Natural killer cell treated with Interleukin-12 subunit alpha and Interleukin-12 subunit beta and Interleukin-15 and Interleukin-18, amount 100 ng/mL, for 72 hours (primary cell): ENCODE measurements at regions not wholly inside any gene's neighbourhood (a gene's known extent, or its start where the extent isn't known, plus 50 kb on each side); places are given as distances from the start of the nearest gene placed in this dataset.

ENCODE experiments used
- ATAC-seq, 2 donors: fragments of 150-1000 bp; cut with Tn5 transposase in 1 of 2; sonication (Bioruptor Pico), chemical (Tn5 transposase) in 1 of 2; 2 replicates each; pipeline ENCODE4 v1.10.0; 2021
- DNase-seq: peaks from one replicate; pipeline ENCODE4 v3.0.0; 2022; ENCODE audit warnings: low spot score
- H3K27ac Mint-ChIP-seq, 2 donors: 1 replicate in 1 of 2; 2 replicates in 1 of 2; pipeline ENCODE4 v1.8.0; 2022; ENCODE audit warnings: mixed read lengths in 2 of 2, mild to moderate bottlenecking in 1 of 2, moderate library complexity in 1 of 2
- H3K27me3 Mint-ChIP-seq, 2 donors: 1 replicate in 1 of 2; 2 replicates in 1 of 2; pipeline ENCODE4 v1.8.0; 2022; ENCODE audit warnings: mixed read lengths in 2 of 2
- H3K36me3 Mint-ChIP-seq: one replicate; pipeline ENCODE4 v1.8.0; 2022; ENCODE audit warnings: mixed read lengths
- H3K4me1 Mint-ChIP-seq, 2 donors: 1 replicate in 1 of 2; 2 replicates in 1 of 2; pipeline ENCODE4 v1.8.0; 2022; ENCODE audit warnings: low read depth in 2 of 2, mixed read lengths in 2 of 2, mild to moderate bottlenecking in 1 of 2
- H3K4me3 Mint-ChIP-seq: one replicate; pipeline ENCODE4 v1.8.0; 2022; ENCODE audit warnings: mixed read lengths
- H3K9me3 Mint-ChIP-seq: 2 replicates; pipeline ENCODE4 v1.8.0; 2022; ENCODE audit warnings: mixed read lengths

- H3K4me3 Mint-ChIP-seq, result no peak overlapping the region
- H3K9me3 Mint-ChIP-seq, result peaks cover 7% of the 10 kb centered on the region
- no peak for DNase-seq
- H3K27me3 Mint-ChIP-seq, result no peaks in the 10 kb centered on the region
- no peaks in the 10 kb centered on the region for H3K4me1 Mint-ChIP-seq
- no peak overlapping the region for H3K27ac Mint-ChIP-seq
- H3K36me3 Mint-ChIP-seq, result no peaks in the 10 kb centered on the region
- ATAC-seq, result no peak
These were observed 55.4 kb downstream of the CCER1 start for GRCh38 chr12:90899456-90900182.

GRCh38 chr12:90897986-90898385, 57.0 kb downstream of the CCER1 start:
- Mint-ChIP-seq H3K9me3 (peaks cover 8% of the 10 kb centered on the region), H3K27ac (no peak overlapping the region), H3K36me3 (no peaks in the 10 kb centered on the region), H3K27me3 (no peaks in the 10 kb centered on the region), H3K4me3 (no peak overlapping the region), H3K4me1 (no peaks in the 10 kb centered on the region)
- DNase-seq (no peak), ATAC-seq (no peak)

- H3K4me3 Mint-ChIP-seq, result no peak overlapping the region
- peaks cover 9% of the 10 kb centered on the region for H3K9me3 Mint-ChIP-seq
- DNase-seq, result no peak
- H3K27ac Mint-ChIP-seq, result no peak overlapping the region
- no peaks in the 10 kb centered on the region for H3K36me3 Mint-ChIP-seq
- no peaks in the 10 kb centered on the region for H3K4me1 Mint-ChIP-seq
- no peak for ATAC-seq
- no peaks in the 10 kb centered on the region for H3K27me3 Mint-ChIP-seq
These were observed 57.7 kb downstream of the CCER1 start for GRCh38 chr12:90897316-90897715.

DNA sequence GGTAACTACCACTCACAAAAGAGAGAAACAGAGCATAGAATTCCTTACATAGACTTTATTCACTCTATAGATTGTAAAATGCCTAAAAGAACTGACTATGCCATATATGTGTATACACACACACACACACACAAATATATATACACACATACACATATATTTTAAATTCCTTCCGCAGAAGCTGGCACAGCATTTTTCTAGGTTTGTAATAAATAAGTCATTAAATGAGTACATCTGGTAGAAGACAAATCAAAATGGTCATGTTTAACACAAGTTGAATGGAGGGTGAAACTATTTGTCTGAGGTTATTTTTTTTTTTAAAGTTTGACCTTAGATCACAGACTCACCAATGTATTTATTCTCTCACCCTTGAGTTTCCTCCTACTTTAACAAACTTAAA, 58.2 kb downstream of the CCER1 start:
- ATAC-seq, result no peak
- Mint-ChIP-seq H3K27ac (no peak overlapping the region), H3K36me3 (no peaks in the 10 kb centered on the region), H3K4me3 (no peak overlapping the region), H3K9me3 (peaks cover 9% of the 10 kb centered on the region), H3K4me1 (no peaks in the 10 kb centered on the region), H3K27me3 (no peaks in the 10 kb centered on the region)
- no peak for DNase-seq

GRCh38 chr12:90896164-90896563, 58.8 kb downstream of the CCER1 start:
- Mint-ChIP-seq H3K9me3 (peaks cover 5% of the 10 kb centered on the region), H3K4me1 (no peaks in the 10 kb centered on the region), H3K27ac (no peak overlapping the region), H3K27me3 (no peaks in the 10 kb centered on the region), H3K36me3 (no peaks in the 10 kb centered on the region), H3K4me3 (no peak overlapping the region)
- DNase-seq (no peak), ATAC-seq (no peak)

DNA sequence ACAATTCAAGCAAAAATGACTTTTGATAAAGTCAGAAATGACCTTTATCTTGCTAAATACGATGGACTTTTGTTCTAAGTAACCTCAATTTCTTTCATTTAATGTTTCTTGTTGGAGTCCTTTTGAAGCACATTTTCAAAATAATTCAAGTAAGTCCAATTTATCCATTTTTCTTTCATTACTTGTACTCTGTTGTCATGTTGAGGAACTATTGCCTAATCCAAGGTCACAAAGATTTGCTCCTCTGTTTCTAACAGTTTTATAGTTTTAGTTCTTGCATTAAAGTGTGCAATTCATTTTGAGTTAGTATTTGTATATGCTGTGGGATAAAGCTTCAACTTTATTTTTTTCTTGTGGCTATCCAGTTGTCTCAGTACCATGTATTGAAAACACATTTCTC, 66.7 kb downstream of the CCER1 start:
- H3K27me3 Mint-ChIP-seq, result no peaks in the 10 kb centered on the region
- peaks cover 9% of the 10 kb centered on the region for H3K9me3 Mint-ChIP-seq
- H3K4me3 Mint-ChIP-seq, result no peak overlapping the region
- ATAC-seq (no peak), DNase-seq (no peak)
- no peaks in the 10 kb centered on the region for H3K4me1 Mint-ChIP-seq
- no peak overlapping the region for H3K27ac Mint-ChIP-seq
- no peaks in the 10 kb centered on the region for H3K36me3 Mint-ChIP-seq

DNA sequence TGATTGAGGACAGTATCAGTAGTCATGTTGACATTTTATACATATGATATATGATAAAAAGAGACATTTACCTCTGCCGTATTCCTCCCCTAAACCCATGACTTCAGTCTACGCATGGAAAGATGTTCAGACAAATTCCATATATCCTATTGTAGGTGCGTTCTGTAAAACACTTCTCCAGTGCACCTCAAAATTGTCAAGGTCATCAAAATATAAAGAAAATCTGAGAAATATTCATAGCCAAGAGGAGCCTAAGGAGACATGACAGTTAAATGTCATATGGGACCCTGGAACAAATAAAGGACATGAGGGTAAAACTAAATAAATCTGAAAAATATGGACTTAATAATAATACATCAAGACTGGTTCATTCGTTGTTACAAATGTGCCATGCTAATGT, 71.5 kb downstream of the CCER1 start:
- DNase-seq, result no peak
- no peaks in the 10 kb centered on the region for H3K36me3 Mint-ChIP-seq
- H3K9me3 Mint-ChIP-seq, result peaks cover 4% of the 10 kb centered on the region
- no peak for ATAC-seq
- no peaks in the 10 kb centered on the region for H3K27me3 Mint-ChIP-seq
- H3K4me3 Mint-ChIP-seq, result no peak overlapping the region
- H3K4me1 Mint-ChIP-seq, result no peaks in the 10 kb centered on the region
- H3K27ac Mint-ChIP-seq, result no peak overlapping the region

- Mint-ChIP-seq H3K27me3 (no peaks in the 10 kb centered on the region), H3K9me3 (no peaks in the 10 kb centered on the region), H3K27ac (no peak overlapping the region), H3K4me3 (no peak overlapping the region), H3K36me3 (no peaks in the 10 kb centered on the region), H3K4me1 (no peaks in the 10 kb centered on the region)
- ATAC-seq (no peak), DNase-seq (no peak)
These were observed 83.3 kb downstream of the CCER1 start for GRCh38 chr12:90871726-90872096.

DNA sequence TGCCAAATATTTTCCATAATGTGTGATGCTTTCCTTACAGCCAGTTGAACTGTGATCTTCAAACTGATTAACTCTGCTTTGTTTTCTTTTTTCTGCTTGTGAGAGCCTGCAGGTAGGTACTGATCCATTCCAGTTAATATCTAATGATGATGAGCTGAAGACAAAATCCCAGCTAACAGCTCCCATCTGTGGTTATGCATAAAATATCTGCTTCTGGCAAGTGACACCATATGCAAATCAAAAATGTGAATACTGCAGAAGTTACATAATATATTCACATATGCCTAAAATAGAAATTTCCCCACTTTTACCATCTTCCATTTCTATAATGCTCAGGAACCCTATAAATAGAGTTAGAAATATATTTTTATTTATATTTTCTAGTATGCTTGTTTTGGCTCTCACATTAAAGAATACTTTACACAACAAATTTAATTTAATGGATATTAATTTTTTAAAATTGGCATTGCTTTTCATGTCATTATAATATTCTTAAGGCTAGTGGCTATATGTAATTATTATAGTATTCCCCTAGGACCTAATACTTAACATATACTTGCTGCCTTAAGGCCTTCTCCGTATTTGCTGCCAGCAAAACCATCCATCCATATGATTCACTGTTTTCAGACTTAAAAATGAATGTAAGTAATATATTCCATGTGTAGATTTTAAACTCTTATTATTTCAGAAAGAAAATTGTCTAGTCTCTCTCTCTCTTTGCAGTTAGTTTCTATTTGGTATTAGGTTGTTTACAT, 83.8 kb downstream of the CCER1 start:
- no peaks in the 10 kb centered on the region for H3K9me3 Mint-ChIP-seq
- no peak for DNase-seq
- H3K36me3 Mint-ChIP-seq, result no peaks in the 10 kb centered on the region
- H3K4me1 Mint-ChIP-seq, result no peaks in the 10 kb centered on the region
- no peak for ATAC-seq
- no peak overlapping the region for H3K27ac Mint-ChIP-seq
- no peak overlapping the region for H3K4me3 Mint-ChIP-seq
- H3K27me3 Mint-ChIP-seq, result no peaks in the 10 kb centered on the region

GRCh38 chr12:90868626-90869025, 86.3 kb downstream of the CCER1 start:
- Mint-ChIP-seq H3K36me3 (no peaks in the 10 kb centered on the region), H3K4me1 (no peaks in the 10 kb centered on the region), H3K27me3 (no peaks in the 10 kb centered on the region), H3K9me3 (no peaks in the 10 kb centered on the region), H3K27ac (no peak overlapping the region), H3K4me3 (no peak overlapping the region)
- ATAC-seq (no peak), DNase-seq (no peak)

GRCh38 chr12:90859591-90859990, 95.4 kb downstream of the CCER1 start:
- H3K36me3 Mint-ChIP-seq, result no peaks in the 10 kb centered on the region
- H3K27ac Mint-ChIP-seq, result no peak overlapping the region
- no peaks in the 10 kb centered on the region for H3K4me1 Mint-ChIP-seq
- no peaks in the 10 kb centered on the region for H3K27me3 Mint-ChIP-seq
- no peak for DNase-seq
- no peak for ATAC-seq
- no peak overlapping the region for H3K4me3 Mint-ChIP-seq
- no peaks in the 10 kb centered on the region for H3K9me3 Mint-ChIP-seq

DNA sequence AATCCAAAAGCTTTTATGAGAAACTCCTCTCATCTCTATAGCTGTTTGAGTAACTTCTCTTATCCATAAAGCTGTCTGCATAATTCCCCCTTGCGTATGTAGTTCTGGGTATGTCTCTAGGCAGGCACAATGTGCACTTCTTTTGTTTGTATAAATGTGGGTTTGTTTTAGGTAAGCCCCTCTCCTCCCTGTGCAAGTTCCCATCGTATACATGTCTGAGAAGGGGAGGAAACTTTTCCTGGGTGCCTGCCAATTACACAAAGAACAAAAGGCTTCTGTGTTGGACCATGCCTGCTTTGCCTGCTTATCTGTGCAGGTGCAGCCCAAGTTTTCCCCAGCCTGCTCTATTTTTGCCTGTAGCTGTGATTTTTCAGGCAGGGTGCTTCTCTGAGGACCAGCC, 96.7 kb downstream of the CCER1 start:
- ATAC-seq, result no peak
- H3K27me3 Mint-ChIP-seq, result no peaks in the 10 kb centered on the region
- H3K4me3 Mint-ChIP-seq, result no peak overlapping the region
- no peaks in the 10 kb centered on the region for H3K4me1 Mint-ChIP-seq
- H3K27ac Mint-ChIP-seq, result no peak overlapping the region
- DNase-seq, result no peak
- H3K9me3 Mint-ChIP-seq, result no peaks in the 10 kb centered on the region
- H3K36me3 Mint-ChIP-seq, result no peaks in the 10 kb centered on the region

DNA sequence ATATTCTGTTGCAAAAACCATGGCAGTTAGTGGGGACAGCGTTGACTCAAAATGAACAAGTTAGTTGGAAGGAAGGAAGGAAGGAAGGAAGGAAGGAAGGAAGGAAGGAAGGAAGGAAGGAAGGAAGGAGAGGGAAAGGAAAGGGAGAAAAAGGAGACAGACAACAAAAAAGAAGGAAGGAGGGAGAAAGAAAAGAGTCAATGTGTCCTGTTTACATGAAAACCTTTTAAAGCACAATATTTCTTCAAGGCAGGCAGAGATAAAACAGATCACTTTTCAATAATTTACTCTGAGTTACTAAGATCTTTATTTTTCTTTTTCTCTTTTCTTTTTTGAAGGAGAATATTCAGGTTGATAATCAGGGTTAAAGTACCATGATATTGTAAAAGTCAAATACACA, 99.4 kb downstream of the CCER1 start:
- DNase-seq (no peak), ATAC-seq (no peak)
- no peak overlapping the region for H3K4me3 Mint-ChIP-seq
- no peaks in the 10 kb centered on the region for H3K27me3 Mint-ChIP-seq
- H3K9me3 Mint-ChIP-seq, result no peaks in the 10 kb centered on the region
- H3K4me1 Mint-ChIP-seq, result no peaks in the 10 kb centered on the region
- H3K27ac Mint-ChIP-seq, result no peak overlapping the region
- no peaks in the 10 kb centered on the region for H3K36me3 Mint-ChIP-seq

DNA sequence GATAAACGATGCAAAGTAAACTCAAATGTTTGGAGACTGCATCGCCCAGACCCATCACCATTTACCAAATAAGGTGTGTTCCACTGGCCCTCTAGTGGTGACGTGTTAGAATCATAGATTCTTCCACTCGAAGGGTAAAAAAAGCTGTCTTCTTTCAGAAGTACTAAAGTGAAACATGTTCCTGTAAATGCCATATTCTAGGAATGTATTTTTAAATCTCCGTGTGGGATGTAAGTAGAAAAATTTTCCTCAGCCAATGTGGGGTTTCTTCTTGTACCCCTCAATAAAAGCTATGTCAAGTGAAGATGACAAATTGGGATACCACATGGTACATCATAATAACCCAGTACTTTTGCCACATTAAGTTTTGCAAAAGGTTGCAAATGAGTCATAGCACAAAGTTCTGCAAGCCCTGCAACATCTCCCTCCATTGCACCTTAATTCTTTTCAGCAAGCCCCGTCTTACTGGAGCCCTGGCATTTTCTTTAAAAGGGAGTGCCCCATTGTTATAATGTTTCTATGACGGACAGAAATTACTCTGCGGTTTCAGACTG, 100.8 kb downstream of the CCER1 start:
- DNase-seq (no peak), ATAC-seq (no peak)
- no peaks in the 10 kb centered on the region for H3K4me1 Mint-ChIP-seq
- H3K27ac Mint-ChIP-seq, result no peak overlapping the region
- H3K9me3 Mint-ChIP-seq, result no peaks in the 10 kb centered on the region
- no peaks in the 10 kb centered on the region for H3K36me3 Mint-ChIP-seq
- H3K27me3 Mint-ChIP-seq, result no peaks in the 10 kb centered on the region
- H3K4me3 Mint-ChIP-seq, result no peak overlapping the region
